ENCODE measurements at regions not wholly inside any gene's neighbourhood (a gene's known extent, or its start where the extent isn't known, plus 50 kb on each side); places are given as distances from the start of the nearest gene placed in this dataset.

DNA sequence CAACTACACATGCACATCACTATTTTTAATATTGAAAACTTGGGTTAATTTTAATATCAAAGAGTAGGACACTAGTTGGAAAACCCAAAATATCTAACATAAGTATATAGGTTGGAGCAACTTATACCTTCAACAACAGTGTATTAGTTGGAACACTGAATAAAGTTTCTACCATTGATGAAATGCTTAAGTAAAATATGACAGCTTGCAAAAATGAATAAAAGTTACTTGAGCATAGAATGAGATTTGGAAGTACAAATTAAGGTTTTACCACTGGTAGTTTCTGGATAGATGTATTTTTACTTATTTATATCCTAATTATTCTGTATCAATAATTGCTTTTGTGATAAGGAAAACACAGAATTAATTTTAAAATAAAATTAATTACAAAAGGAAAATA lies 1079.6 kb downstream of the ADGRL3 start:
- intact Hi-C loops (cut with DNase I) = no loop called here

GRCh38 chr4:62275470-62275869 lies 1075.3 kb downstream of the ADGRL3 start:
- Histone ChIP-seq H3K27me3 (no peaks in the 10 kb centered on the region), H3K4me3 (no peak overlapping the region), H3K36me3 (no peaks in the 10 kb centered on the region), H3K9me3 (no peaks in the 10 kb centered on the region), H3K27ac (no peak overlapping the region), H3K4me1 (ENCODE audit: insufficient read depth) (no peaks in the 10 kb centered on the region)
- intact Hi-C loops (cut with DNase I) = no loop called here
- TF ChIP-seq CTCF (IDR thresholded peaks at IDR 0.05) = no peak
- no peak for DNase-seq

More for the DNA sequence above, 1079.6 kb downstream of the ADGRL3 start:
- Histone ChIP-seq H3K4me3 (no peak overlapping the region), H3K27me3 (no peaks in the 10 kb centered on the region), H3K27ac (no peak overlapping the region), H3K9me3 (no peaks in the 10 kb centered on the region), H3K4me1 (ENCODE audit: insufficient read depth) (no peaks in the 10 kb centered on the region), H3K36me3 (no peaks in the 10 kb centered on the region)
- no peak for TF ChIP-seq CTCF (IDR thresholded peaks at IDR 0.05)
- TF ChIP-seq POLR2A (IDR thresholded peaks at IDR 0.05) = no peak
- no peak for TF ChIP-seq EP300 (IDR thresholded peaks at IDR 0.05)
- no peak for DNase-seq

GRCh38 chr4:62274782-62275181 lies 1074.7 kb downstream of the ADGRL3 start:
- Histone ChIP-seq H3K4me1 (ENCODE audit: insufficient read depth) (no peaks in the 10 kb centered on the region), H3K27ac (no peak overlapping the region), H3K27me3 (no peaks in the 10 kb centered on the region), H3K9me3 (no peaks in the 10 kb centered on the region), H3K36me3 (no peaks in the 10 kb centered on the region), H3K4me3 (no peak overlapping the region)
- DNase-seq = no peak
- no peak for TF ChIP-seq CTCF (IDR thresholded peaks at IDR 0.05)
- no peak for TF ChIP-seq EP300 (IDR thresholded peaks at IDR 0.05)
- TF ChIP-seq POLR2A (IDR thresholded peaks at IDR 0.05) = no peak
- intact Hi-C loops (cut with DNase I) = no loop called here
- 82 to 88% (median 84%) methylated on average over 1 of the region's 1 CpG for WGBS, 3 donors

DNA sequence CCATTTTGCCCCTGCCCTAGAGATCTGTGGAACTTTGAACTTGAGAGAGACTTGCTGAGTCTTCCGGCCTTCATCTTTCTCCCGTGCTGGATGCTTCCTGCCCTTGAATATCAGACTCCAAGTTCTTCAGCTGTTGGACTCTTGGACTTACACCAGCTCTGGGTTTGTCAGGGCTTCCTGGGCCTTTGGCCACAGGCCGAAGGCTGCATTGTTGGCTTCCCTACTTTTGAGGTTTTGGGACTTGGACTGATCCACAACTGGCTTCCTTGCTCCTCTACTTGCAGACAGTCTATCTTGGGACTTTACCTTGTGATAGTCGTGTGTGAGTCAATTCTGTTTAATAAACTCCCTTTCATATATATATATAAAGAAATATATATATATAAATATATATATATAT lies 1071.0 kb downstream of the ADGRL3 start:
- TF ChIP-seq POLR2A (IDR thresholded peaks at IDR 0.05) (no peak), CTCF (IDR thresholded peaks at IDR 0.05) (no peak), EP300 (IDR thresholded peaks at IDR 0.05) (no peak)
- Histone ChIP-seq H3K36me3 (no peaks in the 10 kb centered on the region), H3K4me1 (ENCODE audit: insufficient read depth) (no peaks in the 10 kb centered on the region), H3K4me3 (no peak overlapping the region), H3K27me3 (no peaks in the 10 kb centered on the region), H3K27ac (no peak overlapping the region), H3K9me3 (no peaks in the 10 kb centered on the region)
- no peak for DNase-seq
- intact Hi-C loops (cut with DNase I) = no loop called here
- 87 to 88% (median 88%) methylated on average over 4 of the region's 4 CpGs for WGBS, 3 donors

- no peak for DNase-seq
- intact Hi-C loops (cut with DNase I) = no loop called here
- Histone ChIP-seq H3K9me3 (no peaks in the 10 kb centered on the region), H3K4me3 (no peak overlapping the region), H3K4me1 (ENCODE audit: insufficient read depth) (no peaks in the 10 kb centered on the region), H3K27me3 (no peaks in the 10 kb centered on the region), H3K27ac (no peak overlapping the region), H3K36me3 (no peaks in the 10 kb centered on the region)
- 81 to 89% (median 88%) methylated on average over 4 of the region's 4 CpGs for WGBS, 3 donors
- no peak for TF ChIP-seq CTCF (IDR thresholded peaks at IDR 0.05)
- TF ChIP-seq EP300 (IDR thresholded peaks at IDR 0.05) = no peak
- TF ChIP-seq POLR2A (IDR thresholded peaks at IDR 0.05) = no peak
Observed at GRCh38 chr4:62269918-62270317, 1069.8 kb downstream of the ADGRL3 start.

Measured in ovary (tissue), 7 donors.